OCI-LY3 (cell line): ENCODE measurements at regions not wholly inside any gene's neighbourhood (a gene's known extent, or its start where the extent isn't known, plus 50 kb on each side); places are given as distances from the start of the nearest gene placed in this dataset.
A peak's percentile ranks its signal among the peaks of the same experiment; 100 is the strongest.
"Not testable (repeated sequence)": the region's sequence is repeated elsewhere in the genome, so short reads cannot be mapped to it uniquely, and the experiment has no call there.

ENCODE experiments used
- H2AFZ ChIP-seq: fragments of 200-600, 300-600 bp; shearing (Covaris generic); 2 replicates; pipeline ENCODE4 v1.6.0; 2014; ENCODE audit warnings: antibody characterized with exemption, low read depth, low read length
- H3K27ac ChIP-seq: fragments of 200-600, 300-600 bp; sonication (generic); 2 replicates; pipeline ENCODE4 v1.5.1; 2014; ENCODE audit warnings: mild to moderate bottlenecking, low read length, moderate library complexity, mixed read lengths
- H3K27me3 ChIP-seq: fragments of 200-600, 300-600 bp; sonication (generic); 2 replicates; pipeline ENCODE4 v1.6.1; 2014; ENCODE audit warnings: low read depth, low read length, mixed read lengths
- H3K36me3 ChIP-seq: fragments of 200-600, 300-600 bp; sonication (generic); replicated peaks from 2 replicates; pipeline ENCODE3; 2014; ENCODE audit warnings: low read depth, low read length, mixed read lengths
- H3K4me1 ChIP-seq: fragments of 300-600, 200-600 bp; sonication (generic); 2 replicates; pipeline ENCODE4 v1.6.1; 2014; ENCODE audit warnings: low read length, mixed read lengths
- H3K4me2 ChIP-seq: fragments of 200-600, 300-600 bp; sonication (generic); 2 replicates; pipeline ENCODE4 v1.6.1; 2014; ENCODE audit warnings: low read length, mixed read lengths
- H3K4me3 ChIP-seq: fragments of 300-600, 200-600 bp; sonication (generic); 2 replicates; pipeline ENCODE4 v1.5.1; 2014; ENCODE audit warnings: antibody characterized with exemption, mild to moderate bottlenecking, low read length, moderate library complexity
- H3K79me2 ChIP-seq: fragments of 300-600, 200-600 bp; shearing (Covaris generic); 2 replicates; pipeline ENCODE4 v1.6.1; 2014; ENCODE audit warnings: mild to moderate bottlenecking, low read length, mixed read lengths
- H3K9ac ChIP-seq: fragments of 300-600, 200-600 bp; shearing (Covaris generic); 2 replicates; pipeline ENCODE4 v1.6.0; 2014; ENCODE audit warnings: mild to moderate bottlenecking, low read length, moderate library complexity
- H3K9me3 ChIP-seq: fragments of 200-600, 300-600 bp; shearing (Covaris generic); 2 replicates; pipeline ENCODE4 v1.6.1; 2014; ENCODE audit warnings: low read length, mixed read lengths; ENCODE audit not compliant: insufficient read depth
- H4K20me1 ChIP-seq: fragments of 200-600, 300-600 bp; sonication (generic); 2 replicates; pipeline ENCODE4 v1.6.1; 2016; ENCODE audit warnings: low read length, mixed read lengths; ENCODE audit not compliant: insufficient read depth
- CTCF ChIP-seq: fragments of 200-600, 300-600 bp; sonication (generic); IDR thresholded peaks from 2 replicates; pipeline ENCODE4 v1.5.1; 2014; ENCODE audit warnings: antibody characterized with exemption, low read length, low read depth
- EZH2phosphoT487 ChIP-seq: fragments of 200-600 bp; shearing (Covaris generic); IDR thresholded peaks from 2 replicates; pipeline ENCODE4 v1.6.1; 2018; ENCODE audit warnings: antibody characterized with exemption, mixed run types, low read depth

- no peaks in the 10 kb centered on the region for H3K9me3 ChIP-seq
- TF ChIP-seq EZH2phosphoT487: no peak
- TF ChIP-seq CTCF: no peak
- H3K79me2 ChIP-seq: no peaks in the 10 kb centered on the region
- no peak overlapping the region for H3K27ac ChIP-seq
- H3K27me3 ChIP-seq: no peaks in the 10 kb centered on the region
- H3K36me3 ChIP-seq: no peaks in the 10 kb centered on the region
- H3K4me1 ChIP-seq: peaks cover 11% of the 10 kb centered on the region
- peak overlapping the region; percentile 39; the same call in 1 of the 2 replicates for H3K9ac ChIP-seq
- H4K20me1 ChIP-seq: no peaks in the 10 kb centered on the region
- peak overlapping the region; percentile 94 for H2AFZ ChIP-seq
- peak overlapping the region; percentile 76 for H3K4me2 ChIP-seq
- H3K4me3 ChIP-seq: peak overlapping the region; percentile 65
Observed at GRCh38 chr11:29224739-29225384, 792.0 kb downstream of the KCNA4 start.

- not testable (repeated sequence) for H3K79me2 ChIP-seq, H3K4me1 ChIP-seq, H2AFZ ChIP-seq, H3K4me3 ChIP-seq, H3K27ac ChIP-seq, H3K27me3 ChIP-seq, H4K20me1 ChIP-seq, H3K9me3 ChIP-seq, H3K4me2 ChIP-seq, H3K36me3 ChIP-seq, H3K9ac ChIP-seq
Observed at GRCh38 chr11:29219531-29219930, 797.3 kb downstream of the KCNA4 start.

GRCh38 chr11:29217901-29218300, 798.9 kb downstream of the KCNA4 start:
- Histone ChIP-seq H3K36me3 (no peaks in the 10 kb centered on the region), H4K20me1 (no peaks in the 10 kb centered on the region), H3K4me3 (no peak overlapping the region), H3K4me1 (no peaks in the 10 kb centered on the region), H3K9ac (no peak overlapping the region), H3K4me2 (no peak overlapping the region), H3K79me2 (no peaks in the 10 kb centered on the region), H3K9me3 (no peaks in the 10 kb centered on the region), H3K27me3 (no peaks in the 10 kb centered on the region), H3K27ac (no peak overlapping the region), H2AFZ (no peak overlapping the region)
- TF ChIP-seq CTCF (no peak), EZH2phosphoT487 (no peak)

- H3K9me3 ChIP-seq: no peaks in the 10 kb centered on the region
- H3K4me3 ChIP-seq: no peak overlapping the region
- no peak overlapping the region for H3K27ac ChIP-seq
- no peaks in the 10 kb centered on the region for H3K79me2 ChIP-seq
- TF ChIP-seq CTCF (no peak), EZH2phosphoT487 (no peak)
- no peaks in the 10 kb centered on the region for H3K36me3 ChIP-seq
- H2AFZ ChIP-seq: no peak overlapping the region
- H4K20me1 ChIP-seq: no peaks in the 10 kb centered on the region
- H3K4me2 ChIP-seq: no peak overlapping the region
- H3K4me1 ChIP-seq: no peaks in the 10 kb centered on the region
- H3K27me3 ChIP-seq: no peaks in the 10 kb centered on the region
- H3K9ac ChIP-seq: no peak overlapping the region
Observed at GRCh38 chr11:29214833-29215232, 802.0 kb downstream of the KCNA4 start.
